Vagina (tissue), 2 donors: ENCODE measurements at regions not wholly inside any gene's neighbourhood (a gene's known extent, or its start where the extent isn't known, plus 50 kb on each side); places are given as distances from the start of the nearest gene placed in this dataset.

ENCODE experiments used
- DNase-seq, 2 donors: peaks; one replicate each; pipeline ENCODE4 v3.0.0-alpha.2; 2017; ENCODE audit errors: extremely low spot score in 2 of 2
- H3K27ac ChIP-seq: fragments of 200-600 bp; sonication (generic); one replicate; pipeline ENCODE4 v1.5.1; 2019
- H3K27me3 ChIP-seq: fragments of 200-600 bp; sonication (generic); one replicate; pipeline ENCODE4 v1.5.1; 2019
- H3K36me3 ChIP-seq, 2 donors: fragments of 200-600 bp; sonication (generic); one replicate each; pipeline ENCODE4 v1.5.1; 2017 to 2019
- H3K4me1 ChIP-seq: fragments of 200-600 bp; sonication (generic); one replicate; pipeline ENCODE4 v1.5.1; 2019
- H3K4me3 ChIP-seq, 2 donors: fragments of 200-600 bp; sonication (generic); 1 replicate in 1 of 2; 2 replicates in 1 of 2; pipeline ENCODE4 v1.5.1; 2016 to 2019
- H3K9me3 ChIP-seq: fragments of 200-600 bp; sonication (generic); one replicate; pipeline ENCODE4 v1.5.1; 2019
- CTCF ChIP-seq, 3 experiments: fragments of 450-650 bp in 2 of 3; fragments of 200-600 bp in 1 of 3; sonication (generic) in 1 of 3; IDR thresholded peaks; one replicate each; pipeline ENCODE4 v1.5.1; 2017 to 2019; ENCODE audit warnings: antibody characterized with exemption in 3 of 3, mild to moderate bottlenecking in 2 of 3, moderate library complexity in 2 of 3
- POLR2A ChIP-seq, 2 donors: fragments of 450-650 bp; IDR thresholded peaks; one replicate each; pipeline ENCODE4 v1.6.1; 2017; ENCODE audit warnings: antibody characterized with exemption in 2 of 2, mild to moderate bottlenecking in 2 of 2, moderate library complexity in 2 of 2
- POLR2AphosphoS5 ChIP-seq, 2 donors: sonication (generic); formaldehyde crosslinking; IDR thresholded peaks; one replicate each; pipeline ENCODE4 v1.9.0; 2017; ENCODE audit warnings: antibody characterized with exemption in 2 of 2, mild to moderate bottlenecking in 2 of 2, low read depth in 1 of 2; ENCODE audit not compliant: insufficient read depth in 1 of 2
- intact Hi-C: fragments of 100-400 bp; cut with DNase I; formaldehyde crosslinking; loops from one replicate; pipeline ENCODE4 v1.15.1; 2023

- H3K36me3 ChIP-seq: no peaks in the 10 kb centered on the region
- no peak for DNase-seq
Observed at GRCh38 chr4:17164666-17165065, 266.2 kb upstream of the LDB2 start.

GRCh38 chr4:17163156-17163771 is 264.8 kb upstream of the LDB2 start:
- DNase-seq: no peak
- no peak overlapping the region for H3K4me3 ChIP-seq
- TF ChIP-seq CTCF (IDR thresholded peaks at IDR 0.05) (no peak), POLR2A (IDR thresholded peaks at IDR 0.05) (no peak), POLR2AphosphoS5 (IDR thresholded peaks at IDR 0.05; ENCODE audit: insufficient read depth in 1 of 2, low read depth in 1 of 2) (no peak)
- intact Hi-C loops: no loop called here
- no peaks in the 10 kb centered on the region for H3K9me3 ChIP-seq
- H3K36me3 ChIP-seq: no peaks in the 10 kb centered on the region
- H3K4me1 ChIP-seq: peaks cover 7% of the 10 kb centered on the region
- no peaks in the 10 kb centered on the region for H3K27me3 ChIP-seq
- no peak overlapping the region for H3K27ac ChIP-seq

More at GRCh38 chr4:17164666-17165065, 266.2 kb upstream of the LDB2 start:
- Histone ChIP-seq H3K27ac (no peak overlapping the region), H3K27me3 (no peaks in the 10 kb centered on the region), H3K9me3 (no peaks in the 10 kb centered on the region), H3K4me3 (no peak overlapping the region), H3K4me1 (peaks cover 21% of the 10 kb centered on the region)
- TF ChIP-seq CTCF (IDR thresholded peaks at IDR 0.05) (no peak), POLR2A (IDR thresholded peaks at IDR 0.05) (no peak), POLR2AphosphoS5 (IDR thresholded peaks at IDR 0.05; ENCODE audit: insufficient read depth in 1 of 2, low read depth in 1 of 2) (no peak)
- intact Hi-C loops: no loop called here

GRCh38 chr4:17157304-17157703 is 258.9 kb upstream of the LDB2 start:
- no peak for DNase-seq
- Histone ChIP-seq H3K4me3 (no peak overlapping the region), H3K9me3 (no peaks in the 10 kb centered on the region), H3K36me3 (no peaks in the 10 kb centered on the region), H3K27ac (no peak overlapping the region), H3K4me1 (no peaks in the 10 kb centered on the region), H3K27me3 (no peaks in the 10 kb centered on the region)
- intact Hi-C loops: no loop called here
- TF ChIP-seq CTCF (IDR thresholded peaks at IDR 0.05) (no peak), POLR2A (IDR thresholded peaks at IDR 0.05) (no peak), POLR2AphosphoS5 (IDR thresholded peaks at IDR 0.05; ENCODE audit: insufficient read depth in 1 of 2, low read depth in 1 of 2) (no peak)

- Histone ChIP-seq H3K4me3 (no peak overlapping the region), H3K4me1 (no peaks in the 10 kb centered on the region), H3K27me3 (no peaks in the 10 kb centered on the region), H3K9me3 (no peaks in the 10 kb centered on the region), H3K27ac (no peak overlapping the region), H3K36me3 (no peaks in the 10 kb centered on the region)
- intact Hi-C loops: no loop called here
- TF ChIP-seq CTCF (IDR thresholded peaks at IDR 0.05): no peak
- TF ChIP-seq POLR2AphosphoS5 (IDR thresholded peaks at IDR 0.05; ENCODE audit: insufficient read depth in 1 of 2, low read depth in 1 of 2): no peak
- no peak for TF ChIP-seq POLR2A (IDR thresholded peaks at IDR 0.05)
- DNase-seq: no peak
Observed at GRCh38 chr4:17155486-17155885, 257.0 kb upstream of the LDB2 start.

- TF ChIP-seq POLR2AphosphoS5 (IDR thresholded peaks at IDR 0.05; ENCODE audit: insufficient read depth in 1 of 2, low read depth in 1 of 2) (no peak), POLR2A (IDR thresholded peaks at IDR 0.05) (no peak), CTCF (IDR thresholded peaks at IDR 0.05) (no peak)
- H3K36me3 ChIP-seq: no peaks in the 10 kb centered on the region
Observed at GRCh38 chr4:17153572-17153971, 255.1 kb upstream of the LDB2 start.

More at GRCh38 chr4:17153572-17153971, 255.1 kb upstream of the LDB2 start:
- Histone ChIP-seq H3K27me3 (no peaks in the 10 kb centered on the region), H3K9me3 (no peaks in the 10 kb centered on the region), H3K4me3 (no peak overlapping the region), H3K27ac (no peak overlapping the region), H3K4me1 (no peaks in the 10 kb centered on the region)
- intact Hi-C loops: no loop called here
- DNase-seq: no peak
